SU-DHL-6 (cell line): ENCODE measurements at regions not wholly inside any gene's neighbourhood (a gene's known extent, or its start where the extent isn't known, plus 50 kb on each side); places are given as distances from the start of the nearest gene placed in this dataset.

Experiments
- EZH2phosphoT487 ChIP-seq: fragments of 200-600 bp; sonication (generic), shearing (Covaris generic); conservative IDR thresholded peaks from 2 replicates; pipeline ENCODE4 v1.6.1; 2018; ENCODE audit warnings: mild to moderate bottlenecking, antibody characterized with exemption, low read length, moderate library complexity, mixed read lengths
- TF ChIP-seq, protein P1 (sequence below): fragments of 200-600 bp; sonication (generic); IDR thresholded peaks from one replicate; pipeline ENCODE4 v1.5.1; 2017; ENCODE audit warnings: antibody characterized with exemption, mild to moderate bottlenecking, low read length, moderate library complexity; ENCODE audit not compliant: insufficient read depth, poor library complexity, severe bottlenecking

DNA sequence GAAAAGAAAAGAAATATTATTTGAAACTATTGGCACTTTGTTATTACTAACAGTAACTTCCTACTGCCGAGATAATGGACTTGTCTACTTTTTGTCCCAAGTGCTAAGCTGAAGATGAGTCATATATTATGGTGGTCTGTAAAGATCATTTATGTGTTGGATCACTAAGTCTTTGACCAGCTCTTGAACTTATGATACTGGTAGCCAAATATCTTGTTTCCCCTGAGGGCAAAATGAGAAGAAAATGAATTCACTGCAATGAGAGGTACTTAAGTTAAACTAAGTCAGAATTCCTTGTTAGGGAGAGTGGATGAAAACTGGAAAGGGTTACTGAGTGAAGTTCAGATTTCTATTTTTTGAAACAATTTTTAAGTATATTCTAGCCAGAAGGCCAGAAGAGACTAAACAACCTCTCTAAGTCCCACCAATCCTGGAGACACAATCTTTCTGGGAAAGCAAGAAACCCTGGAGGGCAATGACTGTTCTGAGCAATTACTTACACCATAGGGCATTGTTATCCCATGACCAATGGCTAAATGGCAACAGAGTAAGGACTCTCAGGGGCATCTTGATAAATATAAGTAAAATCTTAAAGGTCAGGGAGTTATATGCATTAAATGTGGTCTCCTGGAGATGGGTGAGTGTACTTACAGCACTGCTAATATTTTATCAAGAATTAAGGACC is 287.7 kb downstream of the STIM2 start:
- TF ChIP-seq, protein P1, sequence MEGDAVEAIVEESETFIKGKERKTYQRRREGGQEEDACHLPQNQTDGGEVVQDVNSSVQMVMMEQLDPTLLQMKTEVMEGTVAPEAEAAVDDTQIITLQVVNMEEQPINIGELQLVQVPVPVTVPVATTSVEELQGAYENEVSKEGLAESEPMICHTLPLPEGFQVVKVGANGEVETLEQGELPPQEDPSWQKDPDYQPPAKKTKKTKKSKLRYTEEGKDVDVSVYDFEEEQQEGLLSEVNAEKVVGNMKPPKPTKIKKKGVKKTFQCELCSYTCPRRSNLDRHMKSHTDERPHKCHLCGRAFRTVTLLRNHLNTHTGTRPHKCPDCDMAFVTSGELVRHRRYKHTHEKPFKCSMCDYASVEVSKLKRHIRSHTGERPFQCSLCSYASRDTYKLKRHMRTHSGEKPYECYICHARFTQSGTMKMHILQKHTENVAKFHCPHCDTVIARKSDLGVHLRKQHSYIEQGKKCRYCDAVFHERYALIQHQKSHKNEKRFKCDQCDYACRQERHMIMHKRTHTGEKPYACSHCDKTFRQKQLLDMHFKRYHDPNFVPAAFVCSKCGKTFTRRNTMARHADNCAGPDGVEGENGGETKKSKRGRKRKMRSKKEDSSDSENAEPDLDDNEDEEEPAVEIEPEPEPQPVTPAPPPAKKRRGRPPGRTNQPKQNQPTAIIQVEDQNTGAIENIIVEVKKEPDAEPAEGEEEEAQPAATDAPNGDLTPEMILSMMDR, result no peak
- no peak for TF ChIP-seq EZH2phosphoT487
